Neuronal stem cell (in vitro differentiated cells): ENCODE measurements at regions not wholly inside any gene's neighbourhood (a gene's known extent, or its start where the extent isn't known, plus 50 kb on each side); places are given as distances from the start of the nearest gene placed in this dataset.

Source experiments
- DNase-seq: peaks from one replicate; pipeline ENCODE4 v3.0.0-alpha.2; 2013; ENCODE audit warnings: low spot score
- H2AFZ ChIP-seq: one replicate; pipeline ENCODE4 v1.6.1; 2013; ENCODE audit warnings: mild to moderate bottlenecking, low read length, inconsistent platforms
- H2AK5ac ChIP-seq: 2 replicates; pipeline ENCODE4 v1.6.1; 2013; ENCODE audit warnings: low read depth, mild to moderate bottlenecking, inconsistent platforms, low read length, moderate library complexity, mixed read lengths
- H2BK120ac ChIP-seq: 2 replicates; pipeline ENCODE4 v1.6.1; 2013; ENCODE audit warnings: low read depth, mild to moderate bottlenecking, inconsistent platforms, low read length, moderate library complexity, mixed read lengths
- H2BK12ac ChIP-seq: one replicate; pipeline ENCODE4 v1.6.1; 2013; ENCODE audit warnings: low read length, inconsistent platforms
- H2BK15ac ChIP-seq: 2 replicates; pipeline ENCODE4 v1.6.1; 2013; ENCODE audit warnings: mild to moderate bottlenecking, low read length, inconsistent platforms, mixed read lengths
- H2BK5ac ChIP-seq: one replicate; pipeline ENCODE4 v1.6.1; 2013; ENCODE audit warnings: inconsistent platforms, mild to moderate bottlenecking, low read length, moderate library complexity
- H3K14ac ChIP-seq: one replicate; pipeline ENCODE4 v1.6.1; 2013; ENCODE audit warnings: low read length, inconsistent platforms
- H3K18ac ChIP-seq: 2 replicates; pipeline ENCODE4 v1.6.1; 2013; ENCODE audit warnings: low read length, inconsistent platforms
- H3K23ac ChIP-seq: 2 replicates; pipeline ENCODE4 v1.6.1; 2013; ENCODE audit warnings: low read depth, mild to moderate bottlenecking, mixed read lengths, low read length, inconsistent platforms; ENCODE audit not compliant: poor library complexity
- H3K27ac ChIP-seq: replicated peaks from 3 replicates; pipeline ENCODE4 v1.5.1; 2013; ENCODE audit warnings: low read length, inconsistent platforms
- H3K27me3 ChIP-seq, 3 experiments: 2 replicates each; pipeline ENCODE4 v1.6.1; 2013; ENCODE audit warnings: low read length in 3 of 3, mild to moderate bottlenecking in 2 of 3, inconsistent platforms in 1 of 3, low read depth in 1 of 3, mixed read lengths in 1 of 3, moderate library complexity in 1 of 3; ENCODE audit not compliant: control insufficient read depth in 3 of 3, insufficient read depth in 3 of 3
- H3K36me3 ChIP-seq, 2 donors: replicated peaks in 1 of 2; 2 replicates each; pipeline ENCODE4 v1.6.1; 2013; ENCODE audit warnings: low read length in 2 of 2; ENCODE audit not compliant: control insufficient read depth in 2 of 2, insufficient read depth in 2 of 2
- H3K4ac ChIP-seq: 2 replicates; pipeline ENCODE4 v1.6.1; 2013; ENCODE audit warnings: inconsistent platforms, mild to moderate bottlenecking, low read length, moderate library complexity
- H3K4me1 ChIP-seq, 2 donors: 1 replicate in 1 of 2; 2 replicates in 1 of 2; pipeline ENCODE4 v1.6.1; 2013; ENCODE audit warnings: low read length in 2 of 2, low read depth in 1 of 2; ENCODE audit not compliant: control insufficient read depth in 2 of 2, insufficient read depth in 1 of 2
- H3K4me2 ChIP-seq: one replicate; pipeline ENCODE4 v1.6.1; 2013; ENCODE audit warnings: mild to moderate bottlenecking, low read length, inconsistent platforms; ENCODE audit not compliant: insufficient read depth, poor library complexity, severe bottlenecking
- H3K4me3 ChIP-seq, 2 donors: 2 replicates each; pipeline ENCODE4 v1.5.1; 2013; ENCODE audit warnings: low read length in 2 of 2, mild to moderate bottlenecking in 2 of 2, inconsistent platforms in 1 of 2, moderate library complexity in 1 of 2
- H3K79me1 ChIP-seq: one replicate; pipeline ENCODE4 v1.6.1; 2013; ENCODE audit warnings: low read depth, mild to moderate bottlenecking, inconsistent platforms, low read length, moderate library complexity
- H3K9ac ChIP-seq: one replicate; pipeline ENCODE4 v1.6.1; 2013; ENCODE audit warnings: mild to moderate bottlenecking, low read depth, low read length, inconsistent platforms; ENCODE audit not compliant: poor library complexity
- H3K9me3 ChIP-seq, 2 donors: replicated peaks in 1 of 2; 2 replicates each; pipeline versions ENCODE3 to v1.6.1; 2013; ENCODE audit warnings: low read length in 2 of 2, mild to moderate bottlenecking in 2 of 2, inconsistent platforms in 1 of 2, low read depth in 1 of 2, mixed read lengths in 1 of 2, moderate library complexity in 1 of 2; ENCODE audit not compliant: control insufficient read depth in 2 of 2, insufficient read depth in 1 of 2
- H4K8ac ChIP-seq: one replicate; pipeline ENCODE4 v1.6.1; 2013; ENCODE audit warnings: low read depth, mild to moderate bottlenecking, inconsistent platforms, low read length, moderate library complexity
- H4K91ac ChIP-seq: one replicate; pipeline ENCODE4 v1.6.1; 2013; ENCODE audit warnings: low read length, low read depth, mild to moderate bottlenecking, inconsistent platforms; ENCODE audit not compliant: poor library complexity
- WGBS, 2 donors: extraction: QIAGEN DNeasy Blood & Tissue Kit; methylation state at CpG; one replicate each; pipeline ENCODE4 v1.1.7; 2013; ENCODE audit warnings: missing lambda C conversion rate in 2 of 2, mixed read lengths in 1 of 2; ENCODE audit not compliant: insufficient read length in 2 of 2, insufficient replicate concordance in 1 of 2; ENCODE audit errors: extremely low coverage in 2 of 2; 5-methylcytosine and 5-hydroxymethylcytosine counted together

- WGBS, 2 donors = no CpG with 5 or more reads among the region's 1 CpG
- Histone ChIP-seq H2BK12ac (no peak overlapping the region), H3K23ac (no peak overlapping the region), H4K8ac (no peak overlapping the region), H4K91ac (no peak overlapping the region), H3K14ac (no peak overlapping the region), H3K36me3 (no peaks in the 10 kb centered on the region), H3K27ac (no peak overlapping the region), H3K4me1 (peaks cover 0 to 1% of the 10 kb centered on the region in 2 donors), H3K4me3 (no peak overlapping the region), H2BK15ac (no peak overlapping the region), H3K9me3 (peaks cover 0 to 3% of the 10 kb centered on the region in 2 donors), H2BK5ac (no peak overlapping the region), H2BK120ac (no peak overlapping the region), H3K4me2 (no peak overlapping the region), H3K79me1 (no peaks in the 10 kb centered on the region), H2AFZ (no peak overlapping the region), H3K9ac (no peak overlapping the region), H3K18ac (no peak overlapping the region), H3K4ac (no peak overlapping the region), H2AK5ac (no peak overlapping the region), H3K27me3 (no peaks in the 10 kb centered on the region)
- DNase-seq = no peak
Observed at GRCh38 chr7:46035166-46035565, 114.1 kb upstream of the IGFBP3 start.

- Histone ChIP-seq H3K9me3 (peaks cover 0 to 3% of the 10 kb centered on the region in 2 donors), H3K18ac (no peak overlapping the region), H4K91ac (no peak overlapping the region), H3K4ac (no peak overlapping the region), H3K23ac (no peak overlapping the region), H3K27me3 (no peaks in the 10 kb centered on the region), H2BK120ac (no peak overlapping the region), H3K4me3 (no peak overlapping the region), H2AFZ (no peak overlapping the region), H3K4me1 (peaks cover 1 to 5% of the 10 kb centered on the region in 2 donors), H3K79me1 (no peaks in the 10 kb centered on the region), H2AK5ac (no peak overlapping the region), H3K9ac (no peak overlapping the region), H2BK15ac (no peak overlapping the region), H4K8ac (no peak overlapping the region), H3K36me3 (no peaks in the 10 kb centered on the region), H3K27ac (no peak overlapping the region), H3K4me2 (no peak overlapping the region), H3K14ac (no peak overlapping the region), H2BK12ac (no peak overlapping the region), H2BK5ac (no peak overlapping the region)
- no peak for DNase-seq
- no CpG with 5 or more reads among the region's 5 CpGs for WGBS, 2 donors
Observed at GRCh38 chr7:46034056-46034768, 113.1 kb upstream of the IGFBP3 start.

- Histone ChIP-seq H3K4me2 (no peak overlapping the region), H3K27ac (no peak overlapping the region), H2AK5ac (no peak overlapping the region), H2AFZ (no peak overlapping the region), H3K23ac (no peak overlapping the region), H2BK12ac (no peak overlapping the region), H3K27me3 (no peaks in the 10 kb centered on the region), H3K9me3 (peaks cover 0 to 3% of the 10 kb centered on the region in 2 donors), H3K4ac (no peak overlapping the region), H3K36me3 (no peaks in the 10 kb centered on the region), H2BK120ac (no peak overlapping the region), H3K79me1 (no peaks in the 10 kb centered on the region), H3K14ac (no peak overlapping the region), H3K4me1 (peaks cover 1 to 8% of the 10 kb centered on the region in 2 donors), H4K8ac (no peak overlapping the region), H3K9ac (no peak overlapping the region), H3K18ac (no peak overlapping the region), H2BK15ac (no peak overlapping the region), H4K91ac (no peak overlapping the region), H2BK5ac (no peak overlapping the region), H3K4me3 (no peak overlapping the region)
- WGBS, 2 donors = no CpG with 5 or more reads among the region's 6 CpGs
- DNase-seq = no peak
Observed at GRCh38 chr7:46033592-46033991, 112.5 kb upstream of the IGFBP3 start.

GRCh38 chr7:46032942-46033341, 111.9 kb upstream of the IGFBP3 start:
- WGBS, 2 donors = no CpG with 5 or more reads among the region's 2 CpGs
- H2AK5ac ChIP-seq = no peak overlapping the region
- DNase-seq = no peak

More at GRCh38 chr7:46032942-46033341, 111.9 kb upstream of the IGFBP3 start:
- no peak overlapping the region for H3K4ac ChIP-seq
- H3K18ac ChIP-seq = no peak overlapping the region
- no peak overlapping the region for H4K8ac ChIP-seq
- H3K9ac ChIP-seq = no peak overlapping the region
- H2AFZ ChIP-seq = no peak overlapping the region
- H2BK15ac ChIP-seq = no peak overlapping the region
- no peak overlapping the region for H3K23ac ChIP-seq
- no peak overlapping the region for H4K91ac ChIP-seq
- no peak overlapping the region for H2BK12ac ChIP-seq
- H3K4me3 ChIP-seq = no peak overlapping the region
- H3K9me3 ChIP-seq = peaks cover 0 to 3% of the 10 kb centered on the region in 2 donors
- no peak overlapping the region for H3K27ac ChIP-seq
- H3K27me3 ChIP-seq = no peaks in the 10 kb centered on the region
- H3K4me2 ChIP-seq = no peak overlapping the region
- no peaks in the 10 kb centered on the region for H3K36me3 ChIP-seq
- H3K79me1 ChIP-seq = no peaks in the 10 kb centered on the region
- H2BK120ac ChIP-seq = no peak overlapping the region
- no peak overlapping the region for H2BK5ac ChIP-seq
- H3K14ac ChIP-seq = no peak overlapping the region
- H3K4me1 ChIP-seq = peaks cover 1 to 8% of the 10 kb centered on the region in 2 donors
